HEK293 (cell line): ENCODE measurements at regions not wholly inside any gene's neighbourhood (a gene's known extent, or its start where the extent isn't known, plus 50 kb on each side); places are given as distances from the start of the nearest gene placed in this dataset.

Experiments used
- CTCF ChIA-PET: fragments of 350-600 bp; formaldehyde crosslinking; extraction: SDS; loops from one replicate; lab custom pipeline; 2021; ENCODE audit warnings: antibody characterized with exemption; lab: Yijun Ruan, JAX
- POLR2A ChIA-PET: fragments of 300-600 bp; formaldehyde crosslinking; extraction: SDS; loops from one replicate; lab custom pipeline; 2020; ENCODE audit warnings: antibody characterized with exemption, inconsistent platforms; lab: Yijun Ruan, JAX
- H3K27ac ChIP-seq: fragments of 200-500 bp; sonication (Bioruptor generic); 2 replicates; pipeline ENCODE4 v1.5.1; 2014; ENCODE audit warnings: low read depth, low read length, control low read depth, inconsistent platforms; ENCODE audit errors: extremely low read depth
- H3K36me3 ChIP-seq, 2 experiments: fragments of 200-500 bp in 1 of 2; sonication (Bioruptor generic) in 1 of 2; 1 replicate in 1 of 2; 2 replicates in 1 of 2; pipeline ENCODE4 v1.5.1; 2014 to 2017; ENCODE audit warnings: inconsistent platforms in 2 of 2, low read length in 2 of 2; ENCODE audit not compliant: control insufficient read depth in 2 of 2, insufficient read depth in 1 of 2
- H3K4me1 ChIP-seq: fragments of 200-500 bp; sonication (Bioruptor generic); 2 replicates; pipeline ENCODE4 v1.5.1; 2014; ENCODE audit warnings: mild to moderate bottlenecking, low read length, inconsistent platforms; ENCODE audit not compliant: control insufficient read depth, insufficient read depth
- H3K4me3 ChIP-seq: 2 replicates; pipeline ENCODE4 v1.5.1; 2011; ENCODE audit warnings: low read depth, mild to moderate bottlenecking, control low read depth, low read length, moderate library complexity
- H3K9me3 ChIP-seq: fragments of 200-500 bp; sonication (Bioruptor generic); 2 replicates; pipeline ENCODE4 v1.5.1; 2014; ENCODE audit warnings: low read depth, low read length, inconsistent platforms; ENCODE audit not compliant: control insufficient read depth, insufficient read depth
- KLF8 ChIP-seq: fragments of 450-650 bp; formaldehyde crosslinking; IDR thresholded peaks from 2 replicates; pipeline ENCODE4 v1.5.1; 2016; ENCODE audit warnings: missing biosample characterization, missing genetic modification characterization
- MZF1 ChIP-seq: fragments of 450-650 bp; formaldehyde crosslinking; IDR thresholded peaks from 2 replicates; pipeline ENCODE4 v1.5.1; 2017; ENCODE audit warnings: missing biosample characterization, missing genetic modification characterization, borderline replicate concordance
- PRDM10 ChIP-seq: fragments of 450-650 bp; formaldehyde crosslinking; IDR thresholded peaks from 2 replicates; pipeline ENCODE4 v1.5.1; 2016; ENCODE audit warnings: missing biosample characterization, missing genetic modification characterization
- SP2 ChIP-seq: fragments of 450-650 bp; formaldehyde crosslinking; IDR thresholded peaks from 2 replicates; pipeline ENCODE4 v1.5.1; 2016; ENCODE audit warnings: missing biosample characterization, missing genetic modification characterization
- TSHZ1 ChIP-seq: fragments of 450-650 bp; formaldehyde crosslinking; IDR thresholded peaks from 2 replicates; pipeline ENCODE4 v1.5.1; 2016; ENCODE audit warnings: missing biosample characterization, missing genetic modification characterization, borderline replicate concordance
- ZBTB11 ChIP-seq: fragments of 450-650 bp; formaldehyde crosslinking; conservative IDR thresholded peaks from 2 replicates; pipeline ENCODE4 v1.5.1; 2016; ENCODE audit warnings: low read depth, missing biosample characterization, missing genetic modification characterization
- ZBTB20 ChIP-seq: fragments of 450-650 bp; formaldehyde crosslinking; IDR thresholded peaks from 2 replicates; pipeline ENCODE4 v1.5.1; 2016; ENCODE audit warnings: missing biosample characterization, missing genetic modification characterization
- ZBTB6 ChIP-seq: fragments of 450-650 bp; formaldehyde crosslinking; IDR thresholded peaks from 2 replicates; pipeline ENCODE4 v1.5.1; 2017; ENCODE audit warnings: missing biosample characterization, missing genetic modification characterization
- ZEB2 ChIP-seq: fragments of 450-650 bp; formaldehyde crosslinking; IDR thresholded peaks from 2 replicates; pipeline ENCODE4 v1.5.1; 2016; ENCODE audit warnings: missing biosample characterization, missing genetic modification characterization
- ZNF184 ChIP-seq: fragments of 450-650 bp; IDR thresholded peaks from 2 replicates; pipeline ENCODE4 v1.5.1; 2018; ENCODE audit warnings: missing biosample characterization, mild to moderate bottlenecking, missing genetic modification characterization
- ZNF24 ChIP-seq: fragments of 450-650 bp; formaldehyde crosslinking; IDR thresholded peaks from 2 replicates; pipeline ENCODE4 v1.5.1; 2016; ENCODE audit warnings: missing biosample characterization, missing genetic modification characterization
- ZNF248 ChIP-seq: fragments of 450-650 bp; formaldehyde crosslinking; IDR thresholded peaks from 2 replicates; pipeline ENCODE4 v1.5.1; 2017; ENCODE audit warnings: missing biosample characterization, missing genetic modification characterization
- ZNF26 ChIP-seq: fragments of 450-650 bp; formaldehyde crosslinking; IDR thresholded peaks from 2 replicates; pipeline ENCODE4 v1.5.1; 2016; ENCODE audit warnings: missing biosample characterization, missing genetic modification characterization
- ZNF510 ChIP-seq: fragments of 450-650 bp; formaldehyde crosslinking; IDR thresholded peaks from 2 replicates; pipeline ENCODE4 v1.5.1; 2018; ENCODE audit warnings: mild to moderate bottlenecking, missing genetic modification characterization, missing biosample characterization; ENCODE audit not compliant: insufficient replicate concordance
- ZNF610 ChIP-seq: fragments of 450-650 bp; formaldehyde crosslinking; IDR thresholded peaks from 2 replicates; pipeline ENCODE4 v1.5.1; 2016; ENCODE audit warnings: missing biosample characterization, missing genetic modification characterization, borderline replicate concordance
- ZNF658 ChIP-seq: fragments of 450-650 bp; formaldehyde crosslinking; IDR thresholded peaks from 2 replicates; pipeline ENCODE4; 2016; ENCODE audit warnings: missing biosample characterization, missing genetic modification characterization
- ZNF701 ChIP-seq: fragments of 450-650 bp; formaldehyde crosslinking; IDR thresholded peaks from 2 replicates; pipeline ENCODE4 v1.5.1; 2016; ENCODE audit warnings: missing biosample characterization, missing genetic modification characterization
- ZNF76 ChIP-seq: fragments of 450-650 bp; formaldehyde crosslinking; IDR thresholded peaks from 2 replicates; pipeline ENCODE4; 2016; ENCODE audit warnings: low read depth, missing biosample characterization, missing genetic modification characterization, borderline replicate concordance
- ZSCAN16 ChIP-seq: fragments of 450-650 bp; formaldehyde crosslinking; IDR thresholded peaks from 2 replicates; pipeline ENCODE4 v1.5.1; 2016; ENCODE audit warnings: missing biosample characterization, missing genetic modification characterization
- ZSCAN30 ChIP-seq: fragments of 450-650 bp; IDR thresholded peaks from 2 replicates; pipeline ENCODE4 v1.5.1; 2018; ENCODE audit warnings: missing biosample characterization, mild to moderate bottlenecking, missing genetic modification characterization, moderate library complexity

GRCh38 chr2:42902939-42903709 lies 110.7 kb upstream of the HAAO start:
- ChIA-PET CTCF (interaction anchor here (0.8 kb wide), 1 partner anchor 39 kb away, joined by 4 read pairs; no protein-coding TSS in a partner anchor), POLR2A (no interaction called here)
- peaks cover 31% of the 10 kb centered on the region for H3K4me1 ChIP-seq
- H3K9me3 ChIP-seq = no peaks in the 10 kb centered on the region
- TF ChIP-seq ZSCAN16 (tag by site-specific recombination) = no peak
- no peak for TF ChIP-seq ZNF24 (tag by site-specific recombination)
- no peak for TF ChIP-seq ZNF76 (tag by site-specific recombination)
- no peak for TF ChIP-seq TSHZ1 (tag by site-specific recombination)
- no peak for TF ChIP-seq ZBTB6 (tag by site-specific recombination)
- no peak for TF ChIP-seq MZF1 (tag by site-specific recombination)
- TF ChIP-seq KLF8 (tag by site-specific recombination) = no peak
- no peak for TF ChIP-seq ZNF610 (tag by site-specific recombination)
- TF ChIP-seq ZNF184 (tag by site-specific recombination) = no peak
- no peak for TF ChIP-seq ZBTB20 (tag by site-specific recombination)
- H3K36me3 ChIP-seq = no peaks in the 10 kb centered on the region
- H3K27ac ChIP-seq = no peak overlapping the region
- H3K4me3 ChIP-seq = no peak overlapping the region

GRCh38 chr2:42901076-42901640 lies 108.8 kb upstream of the HAAO start:
- peaks cover 20% of the 10 kb centered on the region for H3K4me1 ChIP-seq
- H3K36me3 ChIP-seq = no peaks in the 10 kb centered on the region
- POLR2A ChIA-PET = interaction anchor here (0.7 kb wide), 1 partner anchor 44 kb away, joined by 3 read pairs; no protein-coding TSS in a partner anchor
- no peak overlapping the region for H3K4me3 ChIP-seq
- H3K9me3 ChIP-seq = no peaks in the 10 kb centered on the region
- no peak overlapping the region for H3K27ac ChIP-seq
- CTCF ChIA-PET = interaction anchor here (1.2 kb wide), 1 partner anchor 27 kb away, joined by 4 read pairs; no protein-coding TSS in a partner anchor
- no peak for TF ChIP-seq ZNF26 (tag by site-specific recombination)
- no peak for TF ChIP-seq PRDM10 (tag by site-specific recombination)
- no peak for TF ChIP-seq ZNF510 (tag by site-specific recombination)
- TF ChIP-seq ZSCAN30 = no peak
- TF ChIP-seq ZNF248 (tag by site-specific recombination) = no peak
- no peak for TF ChIP-seq ZEB2 (tag by site-specific recombination)
- no peak for TF ChIP-seq ZNF658
- no peak for TF ChIP-seq SP2 (tag by site-specific recombination)
- no peak for TF ChIP-seq ZBTB11 (tag by site-specific recombination)
- TF ChIP-seq ZNF701 (tag by site-specific recombination) = no peak
